H1 (cell line): ENCODE measurements at regions not wholly inside any gene's neighbourhood (a gene's known extent, or its start where the extent isn't known, plus 50 kb on each side); places are given as distances from the start of the nearest gene placed in this dataset.

Source experiments
- CTCF ChIA-PET: fragments of 300-600 bp; sonication (Branson Sonifier 250); formaldehyde crosslinking; loops from one replicate; lab custom pipeline; 2021; ENCODE audit not compliant: partially characterized antibody; lab: Charles Lee
- POLR2A ChIA-PET: fragments of 300-600 bp; sonication (Branson Sonifier 250); formaldehyde crosslinking; loops from one replicate; lab custom pipeline; 2021; ENCODE audit warnings: inconsistent platforms; ENCODE audit not compliant: partially characterized antibody; lab: Charles Lee
- DNase-seq, 2 experiments: peaks; one replicate each; pipeline versions ENCODE4 v3.0.0 to v3.0.0-alpha.2; 2010 to 2022; ENCODE audit warnings: low spot score in 2 of 2, low read depth in 1 of 2, mixed read lengths in 1 of 2
- FAIRE-seq: peaks from 2 replicates; lab custom pipeline; 2011; peaks lifted over from hg19 to GRCh38; lab: Jason Lieb, UNC
- H2AFZ ChIP-seq: 2 replicates; pipeline ENCODE4 v1.8.1; 2012; ENCODE audit warnings: low read length, inconsistent platforms
- H2AK5ac ChIP-seq: 2 replicates; pipeline ENCODE4 v1.6.1; 2013; ENCODE audit warnings: low read depth, low read length
- H2BK120ac ChIP-seq: replicated peaks from 2 replicates; pipeline ENCODE3; 2013; ENCODE audit warnings: low read depth, low read length, inconsistent platforms
- H2BK12ac ChIP-seq: 2 replicates; pipeline ENCODE4 v1.6.1; 2013; ENCODE audit warnings: low read depth, low read length
- H2BK15ac ChIP-seq: 2 replicates; pipeline ENCODE4 v1.6.1; 2013; ENCODE audit warnings: low read length
- H2BK20ac ChIP-seq: 2 replicates; pipeline ENCODE4 v1.6.1; 2013; ENCODE audit warnings: low read length
- H2BK5ac ChIP-seq: 2 replicates; pipeline ENCODE4 v1.6.1; 2013; ENCODE audit warnings: low read depth, low read length
- H3K14ac ChIP-seq: 2 replicates; pipeline ENCODE4 v1.6.1; 2013; ENCODE audit warnings: inconsistent platforms; ENCODE audit not compliant: insufficient read length
- H3K18ac ChIP-seq: 2 replicates; pipeline ENCODE4 v1.6.1; 2013; ENCODE audit warnings: low read length; ENCODE audit errors: extremely low read depth
- H3K23ac ChIP-seq: 2 replicates; pipeline ENCODE4 v1.6.1; 2013; ENCODE audit warnings: inconsistent platforms; ENCODE audit not compliant: insufficient read length
- H3K23me2 ChIP-seq: 2 replicates; pipeline ENCODE4 v1.6.1; 2013; ENCODE audit warnings: low read depth, low read length
- H3K27ac ChIP-seq: 2 replicates; pipeline ENCODE4 v1.6.1; 2011; ENCODE audit warnings: low read depth, low read length, inconsistent platforms
- H3K27me3 ChIP-seq, 4 experiments: replicated peaks in 1 of 4; 1 replicate in 1 of 4; 2 replicates in 3 of 4; pipeline versions ENCODE4 v1.6.1 to v1.8.1; 2011 to 2013; ENCODE audit warnings: low read length in 3 of 4, mild to moderate bottlenecking in 3 of 4, inconsistent platforms in 2 of 4, mixed read lengths in 2 of 4, moderate library complexity in 1 of 4; ENCODE audit not compliant: control insufficient read depth in 3 of 4, insufficient read depth in 3 of 4; ENCODE audit errors: extremely low read depth in 1 of 4
- H3K36me3 ChIP-seq, 4 experiments: 2 replicates each; pipeline versions ENCODE4 v1.6.1 to v1.8.1; 2011 to 2013; ENCODE audit warnings: mild to moderate bottlenecking in 4 of 4, low read length in 3 of 4, moderate library complexity in 2 of 4, control low read depth in 1 of 4, inconsistent platforms in 1 of 4; ENCODE audit not compliant: insufficient read depth in 4 of 4, control insufficient read depth in 2 of 4
- H3K4ac ChIP-seq: replicated peaks from 2 replicates; pipeline ENCODE3; 2013; ENCODE audit warnings: low read length, low read depth, mixed read lengths, inconsistent platforms; ENCODE audit not compliant: insufficient read length
- H3K4me1 ChIP-seq, 4 experiments: replicated peaks in 1 of 4; 1 replicate in 1 of 4; 2 replicates in 3 of 4; pipeline versions ENCODE4 v1.6.1 to v1.8.1; 2011 to 2013; ENCODE audit warnings: low read length in 3 of 4, inconsistent platforms in 2 of 4, mixed read lengths in 1 of 4; ENCODE audit not compliant: insufficient read depth in 4 of 4, control insufficient read depth in 3 of 4
- H3K4me2 ChIP-seq, 2 experiments: 2 replicates each; pipeline versions ENCODE4 v1.6.1 to v1.8.1; 2011 to 2013; ENCODE audit warnings: low read depth in 2 of 2, low read length in 2 of 2, control low read depth in 1 of 2, inconsistent platforms in 1 of 2, mild to moderate bottlenecking in 1 of 2; ENCODE audit not compliant: insufficient read depth in 1 of 2
- H3K4me3 ChIP-seq, 4 experiments: fragments of 200-600, 300-600 bp in 1 of 4; sonication (generic), shearing (Covaris generic), sonication (Bioruptor Twin) in 1 of 4; 2 replicates each; pipeline versions ENCODE4 v1.5.1 to v1.8.1; 2011 to 2016; ENCODE audit warnings: low read length in 4 of 4, low read depth in 3 of 4, control low read depth in 2 of 4, inconsistent platforms in 2 of 4, mild to moderate bottlenecking in 2 of 4, mixed read lengths in 1 of 4, moderate library complexity in 1 of 4; ENCODE audit not compliant: insufficient read depth in 2 of 4; ENCODE audit errors: extremely low read depth in 1 of 4
- H3K56ac ChIP-seq: replicated peaks from 2 replicates; pipeline ENCODE3; 2013; ENCODE audit warnings: low read depth, mild to moderate bottlenecking, mixed read lengths, low read length, inconsistent platforms; ENCODE audit not compliant: insufficient read length
- H3K79me1 ChIP-seq: 2 replicates; pipeline ENCODE4 v1.6.1; 2013; ENCODE audit warnings: low read depth, low read length, control low read depth
- H3K79me2 ChIP-seq, 2 experiments: 2 replicates each; pipeline versions ENCODE4 v1.6.1 to v1.8.1; 2012 to 2013; ENCODE audit warnings: low read length in 2 of 2, mild to moderate bottlenecking in 2 of 2, inconsistent platforms in 1 of 2; ENCODE audit not compliant: insufficient read depth in 2 of 2, control insufficient read depth in 1 of 2
- H3K9ac ChIP-seq, 4 experiments: replicated peaks in 1 of 4; 1 replicate in 1 of 4; 2 replicates in 3 of 4; pipeline versions ENCODE4 v1.6.1 to v1.8.1; 2011 to 2013; ENCODE audit warnings: low read depth in 3 of 4, low read length in 3 of 4, control low read depth in 2 of 4, mild to moderate bottlenecking in 2 of 4, moderate library complexity in 2 of 4, inconsistent platforms in 1 of 4; ENCODE audit errors: extremely low read depth in 1 of 4
- H3K9me3 ChIP-seq, 2 experiments: 2 replicates each; pipeline versions ENCODE4 v1.6.1 to v1.8.1; 2012 to 2013; ENCODE audit warnings: mild to moderate bottlenecking in 2 of 2, moderate library complexity in 2 of 2, control low read depth in 1 of 2, inconsistent platforms in 1 of 2, low read depth in 1 of 2, low read length in 1 of 2, mixed read lengths in 1 of 2; ENCODE audit not compliant: insufficient read depth in 2 of 2
- H4K20me1 ChIP-seq, 2 experiments: replicated peaks in 1 of 2; 2 replicates each; pipeline versions ENCODE3 to v1.8.1; 2011 to 2013; ENCODE audit warnings: inconsistent platforms in 2 of 2, low read length in 2 of 2, mild to moderate bottlenecking in 1 of 2; ENCODE audit not compliant: insufficient read depth in 2 of 2, control insufficient read depth in 1 of 2
- H4K5ac ChIP-seq: 2 replicates; pipeline ENCODE4 v1.6.1; 2013; ENCODE audit warnings: low read length, low read depth, mixed read lengths, inconsistent platforms; ENCODE audit not compliant: insufficient read length
- H4K8ac ChIP-seq: 2 replicates; pipeline ENCODE4 v1.8.0; 2013; ENCODE audit warnings: mild to moderate bottlenecking, moderate library complexity, low read length, inconsistent platforms; ENCODE audit not compliant: insufficient read depth; ENCODE audit errors: extremely low read depth
- H4K91ac ChIP-seq: replicated peaks from 2 replicates; pipeline ENCODE3; 2013; ENCODE audit warnings: low read length, mixed read lengths, inconsistent platforms; ENCODE audit not compliant: insufficient read length
- HDAC6 ChIP-seq: IDR thresholded peaks from one replicate; pipeline ENCODE4 v1.7.1; 2012; ENCODE audit warnings: low read depth, mild to moderate bottlenecking, inconsistent platforms, low read length, moderate library complexity
- JUND ChIP-seq: IDR thresholded peaks from 2 replicates; pipeline ENCODE4 v1.6.1; 2011; ENCODE audit warnings: mild to moderate bottlenecking, improper control_type of control experiment, low read length
- NRF1 ChIP-seq: IDR thresholded peaks from 2 replicates; pipeline ENCODE4 v1.6.1; 2011; ENCODE audit warnings: mild to moderate bottlenecking, low read depth, low read length, improper control_type of control experiment
- POU5F1 ChIP-seq: IDR thresholded peaks from 2 replicates; pipeline ENCODE4 v1.6.1; 2011; ENCODE audit warnings: low read depth, mild to moderate bottlenecking, low read length, moderate library complexity
- RFX5 ChIP-seq: IDR thresholded peaks from 2 replicates; pipeline ENCODE4 v1.6.1; 2011; ENCODE audit warnings: low read depth, low read length, improper control_type of control experiment, borderline replicate concordance
- RXRA ChIP-seq: IDR thresholded peaks from 2 replicates; pipeline ENCODE4 v1.6.1; 2011; ENCODE audit warnings: low read depth, mild to moderate bottlenecking, low read length, moderate library complexity; ENCODE audit not compliant: insufficient read depth
- SP1 ChIP-seq: IDR thresholded peaks from 2 replicates; pipeline ENCODE4 v1.6.1; 2011; ENCODE audit warnings: low read depth, low read length
- TAF7 ChIP-seq: optimal IDR thresholded peaks from 2 replicates; pipeline ENCODE3; 2011; ENCODE audit warnings: low read depth, mild to moderate bottlenecking, inconsistent platforms, low read length, moderate library complexity, borderline replicate concordance

- TF ChIP-seq POU5F1 (no peak), JUND (no peak), RFX5 (no peak), TAF7 (no peak), RXRA (no peak), SP1 (no peak), HDAC6 (no peak), NRF1 (no peak)
- no peak overlapping the region for H3K56ac ChIP-seq
- no peak overlapping the region for H3K4me3 ChIP-seq
- CTCF ChIA-PET = interaction anchor here (1.3 kb wide), 1 partner anchor 210 kb away, joined by 3 read pairs; no protein-coding TSS in a partner anchor
- H3K4ac ChIP-seq = no peak overlapping the region
- DNase-seq (no peak), FAIRE-seq (no peak)
- H2BK12ac ChIP-seq = no peak overlapping the region
- no peak overlapping the region for H4K91ac ChIP-seq
- H3K79me2 ChIP-seq = no peaks in the 10 kb centered on the region
- H3K14ac ChIP-seq = no peak overlapping the region
- no peak overlapping the region for H2BK20ac ChIP-seq
- no peak overlapping the region for H2AFZ ChIP-seq
- no peak overlapping the region for H4K5ac ChIP-seq
- H2BK120ac ChIP-seq = no peak overlapping the region
- H3K27me3 ChIP-seq = no peaks in the 10 kb centered on the region
- no peaks in the 10 kb centered on the region for H3K23me2 ChIP-seq
- no peak overlapping the region for H3K27ac ChIP-seq
- H2BK15ac ChIP-seq = no peak overlapping the region
- no peak overlapping the region for H3K23ac ChIP-seq
- H4K20me1 ChIP-seq = no peaks in the 10 kb centered on the region
- H3K36me3 ChIP-seq = no peaks in the 10 kb centered on the region
- no peaks in the 10 kb centered on the region for H3K4me1 ChIP-seq
- no peak overlapping the region for H3K18ac ChIP-seq
- no peak overlapping the region for H4K8ac ChIP-seq
- no peak overlapping the region for H3K4me2 ChIP-seq
- no peak overlapping the region for H3K9ac ChIP-seq
- H2AK5ac ChIP-seq = no peak overlapping the region
- no peak overlapping the region for H2BK5ac ChIP-seq
- H3K9me3 ChIP-seq = no peaks in the 10 kb centered on the region
- H3K79me1 ChIP-seq = no peaks in the 10 kb centered on the region
- POLR2A ChIA-PET = no interaction called here
These were observed 236.6 kb upstream of the FAM83B start for GRCh38 chr6:54609981-54610380.
